Astrocyte (in vitro differentiated cells and primary cell): ENCODE measurements at regions not wholly inside any gene's neighbourhood (a gene's known extent, or its start where the extent isn't known, plus 50 kb on each side); places are given as distances from the start of the nearest gene placed in this dataset.

Experiments
- DNase-seq: peaks from one replicate; pipeline ENCODE4 v3.0.0-alpha.2; 2010; ENCODE audit warnings: low read depth
- FAIRE-seq: peaks from 2 replicates; lab custom pipeline; 2011; peaks lifted over from hg19 to GRCh38; lab: Jason Lieb, UNC
- H2AFZ ChIP-seq: 2 replicates; pipeline ENCODE4 v1.6.0; 2012; ENCODE audit warnings: low read depth, low read length, inconsistent platforms
- H3K27ac ChIP-seq: 2 replicates; pipeline ENCODE4 v1.5.1; 2011; ENCODE audit warnings: low read depth, low read length, inconsistent platforms
- H3K27me3 ChIP-seq: 2 replicates; pipeline ENCODE4 v1.6.0; 2011; ENCODE audit warnings: low read length, inconsistent platforms; ENCODE audit not compliant: insufficient read depth
- H3K36me3 ChIP-seq: 2 replicates; pipeline ENCODE4 v1.5.1; 2011; ENCODE audit warnings: low read length, inconsistent platforms; ENCODE audit not compliant: insufficient read depth
- H3K4me1 ChIP-seq: 2 replicates; pipeline ENCODE4 v1.5.1; 2011; ENCODE audit warnings: low read length, inconsistent platforms; ENCODE audit not compliant: insufficient read depth
- H3K4me2 ChIP-seq: 2 replicates; pipeline ENCODE4 v1.6.0; 2012; ENCODE audit warnings: low read length, inconsistent platforms
- H3K4me3 ChIP-seq: 2 replicates; pipeline ENCODE4 v1.5.1; 2011; ENCODE audit warnings: low read depth, mild to moderate bottlenecking, low read length, inconsistent platforms; ENCODE audit not compliant: insufficient read depth
- H3K79me2 ChIP-seq: 2 replicates; pipeline ENCODE4 v1.6.0; 2012; ENCODE audit warnings: mild to moderate bottlenecking, low read length, inconsistent platforms; ENCODE audit not compliant: insufficient read depth
- H3K9ac ChIP-seq: 2 replicates; pipeline ENCODE4 v1.6.0; 2012; ENCODE audit warnings: mild to moderate bottlenecking, low read length, inconsistent platforms
- H3K9me3 ChIP-seq: 2 replicates; pipeline ENCODE4 v1.5.1; 2012; ENCODE audit warnings: low read depth, mild to moderate bottlenecking, low read length, inconsistent platforms; ENCODE audit not compliant: insufficient read depth
- H4K20me1 ChIP-seq: 2 replicates; pipeline ENCODE4 v1.6.0; 2012; ENCODE audit warnings: low read length, inconsistent platforms; ENCODE audit not compliant: insufficient read depth
- H3K27ac Mint-ChIP-seq: one replicate; pipeline ENCODE4 v1.8.0; 2021; ENCODE audit warnings: mild to moderate bottlenecking, mixed read lengths; ENCODE audit not compliant: unreplicated experiment
- H3K27me3 Mint-ChIP-seq: one replicate; pipeline ENCODE4 v1.8.0; 2021; ENCODE audit warnings: low read depth, mixed read lengths; ENCODE audit not compliant: unreplicated experiment
- H3K36me3 Mint-ChIP-seq: one replicate; pipeline ENCODE4 v1.8.0; 2021; ENCODE audit warnings: low read depth, mixed read lengths; ENCODE audit not compliant: unreplicated experiment
- H3K4me1 Mint-ChIP-seq: one replicate; pipeline ENCODE4 v1.8.0; 2021; ENCODE audit warnings: low read depth, mixed read lengths; ENCODE audit not compliant: unreplicated experiment
- H3K4me3 Mint-ChIP-seq: one replicate; pipeline ENCODE4 v1.8.0; 2021; ENCODE audit warnings: mild to moderate bottlenecking, moderate library complexity, mixed read lengths; ENCODE audit not compliant: unreplicated experiment
- H3K9me3 Mint-ChIP-seq: one replicate; pipeline ENCODE4 v1.8.0; 2021; ENCODE audit warnings: mild to moderate bottlenecking, mixed read lengths; ENCODE audit not compliant: unreplicated experiment
- EZH2 ChIP-seq: IDR thresholded peaks from 2 replicates; pipeline ENCODE4 v1.6.1; 2012; ENCODE audit warnings: mild to moderate bottlenecking, low read length, inconsistent platforms; ENCODE audit not compliant: insufficient read depth
- TF ChIP-seq, protein P1 (sequence below): IDR thresholded peaks from 2 replicates; pipeline ENCODE4 v1.5.1; 2011; ENCODE audit warnings: low read depth, mild to moderate bottlenecking, inconsistent platforms, low read length, moderate library complexity; ENCODE audit not compliant: insufficient read depth

DNA sequence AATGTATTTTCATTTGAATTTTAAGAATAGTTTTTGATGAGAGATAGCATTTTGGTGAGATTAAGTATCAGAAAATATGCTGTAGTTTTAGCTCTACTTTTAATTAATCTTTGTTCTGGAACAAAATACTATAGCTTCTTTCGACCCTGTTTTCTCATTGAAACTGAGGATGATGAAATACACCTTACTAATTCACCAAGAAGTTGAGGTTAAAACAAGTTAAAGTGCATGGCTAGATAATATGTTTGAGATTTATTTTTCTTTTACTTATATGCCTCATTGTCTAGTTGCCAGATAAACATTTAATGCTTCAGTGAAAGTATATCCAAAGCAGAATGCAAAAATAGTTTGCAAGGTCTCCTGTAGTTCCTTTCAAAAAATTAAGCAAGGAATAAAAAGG is 140.1 kb upstream of the KCNN2 start:
- Mint-ChIP-seq H3K27me3 (no peaks in the 10 kb centered on the region), H3K4me1 (no peaks in the 10 kb centered on the region), H3K4me3 (no peak overlapping the region), H3K9me3 (peaks cover 3% of the 10 kb centered on the region), H3K27ac (no peak overlapping the region), H3K36me3 (no peaks in the 10 kb centered on the region)
- Histone ChIP-seq H3K4me1 (no peaks in the 10 kb centered on the region), H3K9ac (no peak overlapping the region), H3K4me2 (no peak overlapping the region), H3K79me2 (no peaks in the 10 kb centered on the region), H3K9me3 (no peaks in the 10 kb centered on the region), H4K20me1 (no peaks in the 10 kb centered on the region), H3K4me3 (no peak overlapping the region), H2AFZ (no peak overlapping the region), H3K27ac (no peak overlapping the region), H3K27me3 (no peaks in the 10 kb centered on the region), H3K36me3 (no peaks in the 10 kb centered on the region)
- TF ChIP-seq, protein P1, sequence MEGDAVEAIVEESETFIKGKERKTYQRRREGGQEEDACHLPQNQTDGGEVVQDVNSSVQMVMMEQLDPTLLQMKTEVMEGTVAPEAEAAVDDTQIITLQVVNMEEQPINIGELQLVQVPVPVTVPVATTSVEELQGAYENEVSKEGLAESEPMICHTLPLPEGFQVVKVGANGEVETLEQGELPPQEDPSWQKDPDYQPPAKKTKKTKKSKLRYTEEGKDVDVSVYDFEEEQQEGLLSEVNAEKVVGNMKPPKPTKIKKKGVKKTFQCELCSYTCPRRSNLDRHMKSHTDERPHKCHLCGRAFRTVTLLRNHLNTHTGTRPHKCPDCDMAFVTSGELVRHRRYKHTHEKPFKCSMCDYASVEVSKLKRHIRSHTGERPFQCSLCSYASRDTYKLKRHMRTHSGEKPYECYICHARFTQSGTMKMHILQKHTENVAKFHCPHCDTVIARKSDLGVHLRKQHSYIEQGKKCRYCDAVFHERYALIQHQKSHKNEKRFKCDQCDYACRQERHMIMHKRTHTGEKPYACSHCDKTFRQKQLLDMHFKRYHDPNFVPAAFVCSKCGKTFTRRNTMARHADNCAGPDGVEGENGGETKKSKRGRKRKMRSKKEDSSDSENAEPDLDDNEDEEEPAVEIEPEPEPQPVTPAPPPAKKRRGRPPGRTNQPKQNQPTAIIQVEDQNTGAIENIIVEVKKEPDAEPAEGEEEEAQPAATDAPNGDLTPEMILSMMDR: no peak
- TF ChIP-seq EZH2: no peak
- no peak for DNase-seq
- FAIRE-seq: no peak

DNA sequence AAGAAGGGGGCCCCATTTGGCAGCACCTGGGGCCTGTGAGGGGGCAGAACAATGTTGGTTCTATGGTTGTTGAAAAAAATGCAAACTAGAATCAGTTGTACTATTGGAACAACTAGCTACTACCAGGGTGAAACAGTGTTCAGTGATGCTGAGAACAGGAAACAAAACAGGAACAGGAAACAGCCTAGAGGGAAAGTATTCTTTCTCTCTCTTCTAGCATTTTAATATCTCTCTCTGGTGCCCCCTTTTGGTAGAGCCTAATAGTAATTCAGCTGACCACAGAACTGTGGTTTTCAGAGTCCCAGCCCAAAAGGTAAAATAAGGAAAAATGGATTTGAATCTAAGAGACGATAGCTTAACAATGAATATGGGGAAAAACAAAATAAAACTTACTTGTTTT is 138.0 kb upstream of the KCNN2 start:
- Mint-ChIP-seq H3K27ac (no peak overlapping the region), H3K27me3 (no peaks in the 10 kb centered on the region), H3K9me3 (no peaks in the 10 kb centered on the region), H3K4me1 (no peaks in the 10 kb centered on the region), H3K4me3 (no peak overlapping the region), H3K36me3 (no peaks in the 10 kb centered on the region)
- Histone ChIP-seq H3K79me2 (no peaks in the 10 kb centered on the region), H3K9ac (no peak overlapping the region), H4K20me1 (no peaks in the 10 kb centered on the region), H3K27me3 (no peaks in the 10 kb centered on the region), H3K4me3 (no peak overlapping the region), H2AFZ (no peak overlapping the region), H3K36me3 (no peaks in the 10 kb centered on the region), H3K4me2 (no peak overlapping the region), H3K27ac (no peak overlapping the region), H3K4me1 (no peaks in the 10 kb centered on the region), H3K9me3 (no peaks in the 10 kb centered on the region)
- DNase-seq (no peak), FAIRE-seq (no peak)
- no peak for TF ChIP-seq EZH2
- TF ChIP-seq, protein P1: peak; percentile 25

DNA sequence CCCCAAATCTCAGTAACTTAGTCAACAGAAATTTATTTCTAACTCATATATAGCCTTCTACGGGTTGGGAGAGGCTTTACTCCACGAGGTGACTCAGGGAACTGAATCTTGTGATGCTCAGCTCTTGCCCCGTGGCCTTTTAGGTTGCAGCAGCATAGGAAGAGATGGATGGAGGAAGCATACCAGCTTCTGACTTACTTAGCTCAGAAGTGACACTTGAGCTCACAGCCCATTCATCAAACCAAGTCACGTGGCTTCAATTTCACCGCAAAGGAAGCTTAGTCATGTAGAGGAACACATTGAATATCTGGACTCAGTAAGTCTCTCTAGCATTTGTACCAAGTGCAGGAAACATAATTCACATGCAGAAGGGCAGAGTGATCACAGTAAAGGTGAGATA is 124.1 kb upstream of the KCNN2 start:
- H3K9me3 Mint-ChIP-seq: no peaks in the 10 kb centered on the region
- H3K4me1 ChIP-seq: no peaks in the 10 kb centered on the region
- no peak overlapping the region for H3K9ac ChIP-seq
- no peaks in the 10 kb centered on the region for H3K36me3 ChIP-seq
- H3K79me2 ChIP-seq: no peaks in the 10 kb centered on the region
- DNase-seq (peak; percentile 93), FAIRE-seq (no peak)
- no peaks in the 10 kb centered on the region for H3K36me3 Mint-ChIP-seq
- H3K27me3 ChIP-seq: no peaks in the 10 kb centered on the region
- no peak overlapping the region for H2AFZ ChIP-seq
- H3K4me3 ChIP-seq: no peak overlapping the region
- H4K20me1 ChIP-seq: no peaks in the 10 kb centered on the region
- H3K4me2 ChIP-seq: no peak overlapping the region
- no peaks in the 10 kb centered on the region for H3K4me1 Mint-ChIP-seq
- H3K27me3 Mint-ChIP-seq: no peaks in the 10 kb centered on the region
- H3K4me3 Mint-ChIP-seq: no peak overlapping the region
- H3K27ac ChIP-seq: no peak overlapping the region
- TF ChIP-seq EZH2: no peak
- TF ChIP-seq, protein P1: no peak
- H3K27ac Mint-ChIP-seq: no peak overlapping the region
- peaks cover 2% of the 10 kb centered on the region for H3K9me3 ChIP-seq
